ENCODE measurements at regions not wholly inside any gene's neighbourhood (a gene's known extent, or its start where the extent isn't known, plus 50 kb on each side); places are given as distances from the start of the nearest gene placed in this dataset.

DNA sequence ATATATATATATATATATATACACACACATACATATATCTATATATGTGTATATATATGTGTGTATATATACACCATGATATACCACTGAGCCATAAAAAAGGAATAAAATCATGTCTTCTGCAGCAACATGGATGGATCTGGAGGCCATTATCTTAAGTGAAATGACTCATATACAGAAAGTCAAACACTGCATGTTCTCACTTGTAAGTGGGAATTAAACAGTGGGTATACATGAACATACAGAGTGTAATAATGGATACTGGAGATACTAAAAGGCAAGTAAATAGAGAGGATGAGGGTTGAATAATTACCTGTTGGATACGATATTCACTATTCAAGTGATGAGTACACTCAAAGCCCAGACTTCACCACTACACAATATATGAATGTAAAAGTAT is 332.6 kb downstream of the SLITRK1 start:
- TF ChIP-seq POLR2AphosphoS5 (IDR thresholded peaks at IDR 0.05) (no peak), POLR2A (IDR thresholded peaks at IDR 0.05) (no peak)
- TF ChIP-seq, protein P1, sequence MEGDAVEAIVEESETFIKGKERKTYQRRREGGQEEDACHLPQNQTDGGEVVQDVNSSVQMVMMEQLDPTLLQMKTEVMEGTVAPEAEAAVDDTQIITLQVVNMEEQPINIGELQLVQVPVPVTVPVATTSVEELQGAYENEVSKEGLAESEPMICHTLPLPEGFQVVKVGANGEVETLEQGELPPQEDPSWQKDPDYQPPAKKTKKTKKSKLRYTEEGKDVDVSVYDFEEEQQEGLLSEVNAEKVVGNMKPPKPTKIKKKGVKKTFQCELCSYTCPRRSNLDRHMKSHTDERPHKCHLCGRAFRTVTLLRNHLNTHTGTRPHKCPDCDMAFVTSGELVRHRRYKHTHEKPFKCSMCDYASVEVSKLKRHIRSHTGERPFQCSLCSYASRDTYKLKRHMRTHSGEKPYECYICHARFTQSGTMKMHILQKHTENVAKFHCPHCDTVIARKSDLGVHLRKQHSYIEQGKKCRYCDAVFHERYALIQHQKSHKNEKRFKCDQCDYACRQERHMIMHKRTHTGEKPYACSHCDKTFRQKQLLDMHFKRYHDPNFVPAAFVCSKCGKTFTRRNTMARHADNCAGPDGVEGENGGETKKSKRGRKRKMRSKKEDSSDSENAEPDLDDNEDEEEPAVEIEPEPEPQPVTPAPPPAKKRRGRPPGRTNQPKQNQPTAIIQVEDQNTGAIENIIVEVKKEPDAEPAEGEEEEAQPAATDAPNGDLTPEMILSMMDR (IDR thresholded peaks at IDR 0.05): no peak

All from gastroesophageal sphincter (tissue), 3 donors.